ENCODE measurements at regions not wholly inside any gene's neighbourhood (a gene's known extent, or its start where the extent isn't known, plus 50 kb on each side); places are given as distances from the start of the nearest gene placed in this dataset.

GRCh38 chr4:177171588-177171987 lies 138.1 kb upstream of the NEIL3 start:
- no peak for TF ChIP-seq POLR2A (IDR thresholded peaks at IDR 0.05)
- TF ChIP-seq, protein P1, sequence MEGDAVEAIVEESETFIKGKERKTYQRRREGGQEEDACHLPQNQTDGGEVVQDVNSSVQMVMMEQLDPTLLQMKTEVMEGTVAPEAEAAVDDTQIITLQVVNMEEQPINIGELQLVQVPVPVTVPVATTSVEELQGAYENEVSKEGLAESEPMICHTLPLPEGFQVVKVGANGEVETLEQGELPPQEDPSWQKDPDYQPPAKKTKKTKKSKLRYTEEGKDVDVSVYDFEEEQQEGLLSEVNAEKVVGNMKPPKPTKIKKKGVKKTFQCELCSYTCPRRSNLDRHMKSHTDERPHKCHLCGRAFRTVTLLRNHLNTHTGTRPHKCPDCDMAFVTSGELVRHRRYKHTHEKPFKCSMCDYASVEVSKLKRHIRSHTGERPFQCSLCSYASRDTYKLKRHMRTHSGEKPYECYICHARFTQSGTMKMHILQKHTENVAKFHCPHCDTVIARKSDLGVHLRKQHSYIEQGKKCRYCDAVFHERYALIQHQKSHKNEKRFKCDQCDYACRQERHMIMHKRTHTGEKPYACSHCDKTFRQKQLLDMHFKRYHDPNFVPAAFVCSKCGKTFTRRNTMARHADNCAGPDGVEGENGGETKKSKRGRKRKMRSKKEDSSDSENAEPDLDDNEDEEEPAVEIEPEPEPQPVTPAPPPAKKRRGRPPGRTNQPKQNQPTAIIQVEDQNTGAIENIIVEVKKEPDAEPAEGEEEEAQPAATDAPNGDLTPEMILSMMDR (IDR thresholded peaks at IDR 0.05) = no peak
